Activated CD4-positive, alpha-beta T cell treated with anti-CD3 and anti-CD28 coated beads for 1 hour (primary cell): ENCODE measurements at regions not wholly inside any gene's neighbourhood (a gene's known extent, or its start where the extent isn't known, plus 50 kb on each side); places are given as distances from the start of the nearest gene placed in this dataset.
A peak's percentile ranks its signal among the peaks of the same experiment; 100 is the strongest.
"Not testable (repeated sequence)": the region's sequence is repeated elsewhere in the genome, so short reads cannot be mapped to it uniquely, and the experiment has no call there.

ENCODE experiments used
- DNase-seq: peaks from one replicate; pipeline ENCODE4 v3.0.0-alpha.2; 2020

GRCh38 chr11:94235772-94236171 is 68.6 kb upstream of the IZUMO1R start:
- not testable (repeated sequence) for DNase-seq

- DNase-seq: not testable (repeated sequence)
These were observed 68.0 kb upstream of the IZUMO1R start for GRCh38 chr11:94236416-94236815.

GRCh38 chr11:94237447-94238153 is 66.8 kb upstream of the IZUMO1R start:
- peak; percentile 53 for DNase-seq

- DNase-seq: peak; percentile 52
These were observed 66.1 kb upstream of the IZUMO1R start for GRCh38 chr11:94238154-94238735.

- not testable (repeated sequence) for DNase-seq
These were observed 65.6 kb upstream of the IZUMO1R start for GRCh38 chr11:94238774-94239173.

GRCh38 chr11:94241896-94242295 is 62.5 kb upstream of the IZUMO1R start:
- no peak for DNase-seq

GRCh38 chr11:94243571-94244515 is 60.5 kb upstream of the IZUMO1R start:
- DNase-seq: no peak

GRCh38 chr11:94245121-94245520 is 59.3 kb upstream of the IZUMO1R start:
- no peak for DNase-seq

- DNase-seq: not testable (repeated sequence)
These were observed 56.1 kb upstream of the IZUMO1R start for GRCh38 chr11:94248301-94248700.

GRCh38 chr11:94254214-94254613 is 50.2 kb upstream of the IZUMO1R start:
- no peak for DNase-seq
